ENCODE measurements at regions not wholly inside any gene's neighbourhood (a gene's known extent, or its start where the extent isn't known, plus 50 kb on each side); places are given as distances from the start of the nearest gene placed in this dataset.
A peak's percentile ranks its signal among the peaks of the same experiment; 100 is the strongest.
"Not testable (repeated sequence)": the region's sequence is repeated elsewhere in the genome, so short reads cannot be mapped to it uniquely, and the experiment has no call there.

- DNase-seq (ENCODE audit: low read depth in 2 of 2), result no peak
Observed at GRCh38 chr4:156328882-156329281, 375.2 kb upstream of the CTSO start.

DNA sequence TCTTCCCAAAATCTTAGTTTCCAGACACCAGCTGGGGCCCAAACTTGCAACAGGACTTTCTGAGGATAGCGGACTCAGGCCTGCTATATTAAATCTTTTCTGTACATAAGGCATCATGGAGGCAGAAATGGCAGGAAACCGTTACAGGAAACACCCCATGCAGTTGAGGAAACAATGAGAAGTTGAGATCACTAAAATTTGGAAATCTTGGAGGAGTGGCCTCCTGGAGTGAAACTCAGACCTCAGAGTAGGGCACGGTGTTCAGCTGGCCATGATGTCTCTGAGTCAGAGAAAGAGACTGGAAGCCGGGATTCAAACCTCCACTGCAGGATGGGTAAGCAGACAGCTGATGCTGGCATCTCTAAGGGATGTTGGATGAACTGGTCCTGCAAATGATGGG is 372.6 kb upstream of the CTSO start:
- DNase-seq (ENCODE audit: low read depth in 2 of 2), result no peak

- DNase-seq (ENCODE audit: low read depth in 2 of 2), result peak in 1 of 2 donors; percentile 65
Observed at GRCh38 chr4:156322592-156322991, 368.9 kb upstream of the CTSO start.

GRCh38 chr4:156321203-156321602 is 367.5 kb upstream of the CTSO start:
- peak in 1 of 2 donors; percentile 23 for DNase-seq (ENCODE audit: low read depth in 2 of 2)

GRCh38 chr4:156313497-156313896 is 359.8 kb upstream of the CTSO start:
- no peak for DNase-seq (ENCODE audit: low read depth in 2 of 2)

DNA sequence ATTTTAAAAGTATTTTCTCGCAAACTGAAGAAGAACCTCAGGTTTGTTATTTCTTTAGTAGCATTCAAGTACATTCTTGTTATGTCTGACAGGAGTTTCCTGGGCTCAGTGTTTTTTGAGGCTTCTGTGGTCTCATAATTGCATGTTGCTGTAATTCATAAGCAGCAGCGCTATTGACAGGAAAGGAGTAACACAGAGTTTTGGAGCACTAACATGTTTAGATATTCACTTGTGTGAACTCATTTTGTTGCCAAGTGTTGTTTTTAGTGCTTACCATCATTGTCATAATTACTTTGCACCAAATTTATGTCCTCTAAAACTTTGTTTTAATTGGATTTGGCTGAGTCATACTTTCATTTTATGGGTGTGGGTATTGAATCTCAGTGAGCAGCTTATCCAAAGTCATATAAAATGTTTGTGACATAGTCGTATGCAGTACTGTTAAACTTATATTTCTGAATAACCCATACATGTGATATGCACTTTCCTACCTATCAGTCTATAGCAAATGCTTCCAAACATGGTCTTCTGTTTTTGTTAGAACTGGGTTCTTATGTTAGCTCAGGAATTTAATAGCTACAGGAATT is 358.7 kb upstream of the CTSO start:
- no peak for DNase-seq (ENCODE audit: low read depth in 2 of 2)

- DNase-seq (ENCODE audit: low read depth in 2 of 2), result no peak
Observed at GRCh38 chr4:156309031-156309430, 355.4 kb upstream of the CTSO start.

GRCh38 chr4:156303708-156304107 is 350.0 kb upstream of the CTSO start:
- DNase-seq (ENCODE audit: low read depth in 2 of 2), result no peak

DNA sequence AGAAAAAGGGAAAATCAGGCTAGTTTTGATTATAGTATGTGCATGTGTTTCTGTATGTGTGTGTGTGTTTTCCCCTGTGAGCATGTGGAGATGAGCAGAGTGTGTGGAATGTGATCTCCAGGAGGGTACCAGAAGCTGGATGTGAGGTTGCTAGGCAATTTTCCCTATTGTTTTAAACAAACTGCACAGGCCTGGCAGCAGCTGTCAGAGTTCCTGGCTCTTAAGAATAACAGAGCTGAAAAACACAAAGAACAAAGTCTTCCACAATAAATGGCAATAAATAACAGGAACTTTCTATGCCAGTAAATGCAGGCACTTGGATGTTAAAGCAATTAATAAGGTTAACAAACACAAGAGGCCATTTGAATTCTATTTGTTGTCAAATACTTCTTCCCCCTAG is 344.6 kb upstream of the CTSO start:
- peak; percentile 4 to 67 for DNase-seq (ENCODE audit: low read depth in 2 of 2)

GRCh38 chr4:156295676-156296195 is 342.1 kb upstream of the CTSO start:
- no peak for DNase-seq (ENCODE audit: low read depth in 2 of 2)

DNA sequence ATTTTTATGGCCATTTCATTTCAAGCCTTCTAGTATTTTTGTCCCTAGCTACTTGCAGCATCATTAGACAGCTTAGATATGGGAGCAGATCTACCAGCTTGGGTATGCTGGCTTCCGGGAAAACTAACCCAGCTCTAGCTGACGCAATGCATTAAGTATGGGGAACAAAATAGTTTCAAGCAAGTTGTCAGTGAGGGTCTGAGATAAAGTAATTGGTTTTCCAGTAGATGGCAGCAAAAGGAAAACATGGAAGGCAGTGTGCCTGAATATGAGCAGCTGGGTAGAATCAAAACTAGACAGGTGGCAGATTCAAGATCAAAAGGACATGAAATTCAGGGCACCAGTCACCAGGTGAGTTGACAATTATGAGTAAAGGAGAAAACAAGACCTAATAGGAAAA is 340.9 kb upstream of the CTSO start:
- DNase-seq (ENCODE audit: low read depth in 2 of 2), result peak; percentile 15 to 66

GRCh38 chr4:156293657-156294297 is 340.1 kb upstream of the CTSO start:
- peak; percentile 7 to 71 for DNase-seq (ENCODE audit: low read depth in 2 of 2)

- DNase-seq (ENCODE audit: low read depth in 2 of 2), result no peak
Observed at GRCh38 chr4:156291317-156291716, 337.7 kb upstream of the CTSO start.

DNA sequence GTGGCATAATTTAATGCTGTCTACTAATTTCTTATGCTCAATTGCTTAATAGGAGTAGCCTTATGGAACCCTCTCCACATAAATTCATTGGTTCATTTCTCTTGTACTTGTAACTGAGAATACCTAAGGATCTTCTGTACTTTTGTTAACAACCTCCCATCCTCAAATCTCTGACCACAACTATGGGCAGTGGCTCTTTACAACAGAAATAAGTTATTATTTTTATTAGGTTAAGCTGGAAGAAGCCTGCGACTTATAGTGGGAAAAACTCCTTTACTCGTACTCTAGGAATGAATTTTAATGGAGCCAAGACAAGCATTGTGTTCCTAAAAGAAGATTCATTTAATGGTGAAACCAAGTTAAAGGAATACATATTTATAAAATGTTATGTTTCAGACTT is 337.1 kb upstream of the CTSO start:
- no peak for DNase-seq (ENCODE audit: low read depth in 2 of 2)

DNA sequence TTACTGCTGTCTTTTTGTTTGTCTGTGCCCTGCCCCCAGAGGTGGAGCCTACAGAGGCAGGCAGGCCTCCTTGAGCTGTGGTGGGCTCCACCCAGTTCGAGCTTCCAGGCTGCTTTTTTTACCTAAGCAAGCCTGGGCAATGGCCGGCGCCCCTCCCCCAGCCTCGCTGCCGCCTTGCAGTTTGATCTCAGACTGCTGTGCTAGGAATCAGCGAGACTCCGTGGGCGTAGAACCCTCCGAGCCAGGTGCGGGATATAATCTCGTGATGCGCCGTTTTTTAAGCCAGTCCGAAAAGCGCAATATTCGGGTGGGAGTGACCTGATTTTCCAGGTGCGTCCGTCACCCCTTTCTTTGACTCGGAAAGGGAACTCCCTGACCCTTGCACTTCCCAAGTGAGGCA is 336.4 kb upstream of the CTSO start:
- DNase-seq (ENCODE audit: low read depth in 2 of 2), result not testable (repeated sequence)

DNA sequence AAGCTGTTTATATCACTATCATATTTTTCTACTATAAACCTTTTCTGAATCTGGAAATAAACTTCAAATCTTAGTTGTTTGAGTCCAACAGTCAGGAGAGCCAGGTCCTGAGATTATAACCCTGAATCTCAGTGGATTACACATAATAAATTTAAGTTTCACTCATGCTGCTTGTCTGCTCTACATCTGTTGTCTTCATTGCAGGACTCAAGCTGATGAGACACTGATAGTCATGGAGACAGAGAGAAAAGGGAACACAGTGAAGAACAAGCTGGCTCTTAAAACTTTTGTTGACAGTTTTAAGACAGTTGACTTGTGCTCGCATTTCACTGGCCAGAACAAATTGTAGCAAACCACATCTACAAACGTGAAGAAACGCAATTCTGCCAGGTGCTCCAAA is 327.0 kb upstream of the CTSO start:
- no peak for DNase-seq (ENCODE audit: low read depth in 2 of 2)

DNA sequence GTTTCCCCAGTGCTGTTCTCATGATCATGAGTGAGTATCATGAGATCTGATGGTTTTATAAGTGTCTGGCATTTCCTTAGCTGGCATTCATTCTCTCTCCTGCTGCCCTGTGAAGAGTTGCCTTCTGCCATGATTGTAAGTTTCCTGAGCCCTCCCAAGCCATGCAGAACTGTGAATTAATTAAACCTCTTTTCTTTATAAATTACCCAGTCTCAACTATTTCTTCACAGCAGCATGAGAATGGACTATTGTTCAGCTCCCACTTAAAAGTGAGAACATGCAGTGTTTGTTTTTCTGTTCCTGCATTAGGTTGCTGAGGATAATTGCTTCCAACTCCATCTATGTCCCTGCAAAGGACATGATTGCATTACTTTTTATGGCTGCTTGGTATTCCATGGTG is 311.7 kb upstream of the CTSO start:
- DNase-seq (ENCODE audit: low read depth in 2 of 2), result no peak

DNA sequence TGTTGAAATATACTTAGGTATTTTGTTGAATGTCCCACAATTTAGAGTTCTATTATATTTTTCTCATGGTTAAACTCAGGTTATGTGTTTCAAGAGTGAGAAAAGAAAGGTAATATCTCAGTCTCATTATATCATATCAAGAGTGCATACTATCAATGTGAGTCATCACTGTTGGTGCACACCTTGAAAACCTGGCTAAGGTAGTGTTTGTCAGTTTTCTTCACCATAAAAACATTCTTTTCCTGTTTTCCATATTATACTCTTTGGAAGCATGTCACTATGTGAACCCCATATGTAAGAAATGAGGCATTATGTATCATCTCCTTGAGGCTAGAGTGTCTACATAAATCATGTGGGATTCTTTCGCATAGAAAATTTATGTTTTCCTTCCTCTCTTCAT is 307.6 kb upstream of the CTSO start:
- no peak for DNase-seq (ENCODE audit: low read depth in 2 of 2)

DNA sequence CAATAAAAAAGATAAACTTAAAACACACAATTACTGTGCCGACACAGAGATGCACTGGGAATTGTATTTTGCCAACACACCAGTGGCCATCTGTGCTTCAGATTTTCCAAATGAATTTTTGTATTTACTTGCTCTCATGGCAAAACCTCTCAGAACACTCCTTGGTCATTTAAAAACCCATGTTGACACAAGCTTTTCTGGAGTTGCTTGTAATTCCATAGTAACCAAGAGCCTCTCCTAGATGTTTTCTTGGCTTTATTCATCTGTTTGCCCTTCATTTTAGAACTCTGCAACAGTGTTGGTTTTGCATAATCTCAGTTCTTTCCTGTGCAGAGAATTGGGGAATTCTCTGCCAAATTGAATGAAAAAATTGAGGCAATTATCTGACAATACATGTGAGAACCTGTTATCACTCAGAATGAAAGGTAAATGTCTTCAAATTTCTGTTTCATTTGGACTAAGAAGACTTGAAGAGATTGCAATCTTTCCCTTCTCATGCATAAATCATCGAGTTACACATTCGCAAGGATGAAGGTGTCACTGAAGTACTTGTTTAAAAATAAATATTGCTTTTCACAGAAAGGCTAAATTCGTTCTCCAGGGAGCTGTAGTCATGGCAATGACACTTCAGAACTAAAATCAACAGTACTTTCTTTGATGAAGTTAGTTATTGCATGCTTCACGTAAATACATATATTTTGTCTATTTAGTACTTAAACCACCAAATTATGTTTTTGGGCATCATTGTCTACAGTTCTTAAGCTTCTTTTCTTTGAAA is 301.8 kb upstream of the CTSO start:
- DNase-seq (ENCODE audit: low read depth in 2 of 2), result no peak

GRCh38 chr4:156252358-156252921 is 298.8 kb upstream of the CTSO start:
- no peak for DNase-seq (ENCODE audit: low read depth in 2 of 2)

DNA sequence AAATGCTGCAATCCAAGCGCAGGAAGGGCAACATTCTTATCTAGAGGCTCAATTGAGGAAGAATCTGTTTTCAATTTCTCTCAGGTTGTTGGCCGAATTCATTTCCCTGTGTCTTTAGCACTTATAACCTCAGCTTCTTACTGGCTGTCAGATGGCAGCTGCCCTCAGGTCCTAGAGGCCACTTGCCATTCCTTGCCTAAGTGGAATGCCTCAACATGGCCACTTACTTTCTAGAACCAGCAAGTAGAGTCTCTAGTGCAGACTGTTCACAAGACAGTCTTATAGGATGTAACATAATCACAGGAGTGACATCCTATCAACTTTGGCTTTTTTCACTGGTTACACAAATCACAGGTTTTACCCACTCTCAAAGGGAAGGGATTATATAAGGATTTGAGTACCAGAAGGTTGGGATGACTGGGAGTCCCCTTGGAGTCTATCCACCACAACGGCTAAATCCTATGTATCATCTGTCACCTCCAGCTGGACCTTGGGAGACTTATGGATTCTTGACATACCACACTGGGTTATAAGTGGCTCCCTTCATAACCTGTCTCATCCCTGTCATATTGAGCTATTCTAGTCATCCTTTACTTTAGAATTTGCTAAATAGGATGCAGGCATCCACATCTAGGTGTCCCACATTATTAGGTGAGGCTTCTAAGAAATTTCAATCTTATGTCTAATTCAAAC is 297.9 kb upstream of the CTSO start:
- no peak for DNase-seq (ENCODE audit: low read depth in 2 of 2)

GRCh38 chr4:156248917-156249316 is 295.3 kb upstream of the CTSO start:
- no peak for DNase-seq (ENCODE audit: low read depth in 2 of 2)

All from lung microvascular endothelial cell (primary cell).